ENCODE measurements at regions not wholly inside any gene's neighbourhood (a gene's known extent, or its start where the extent isn't known, plus 50 kb on each side); places are given as distances from the start of the nearest gene placed in this dataset.

GRCh38 chr12:31843398-31844095 lies 114.7 kb upstream of the AMN1 start:
- WGBS, 2 donors, result 65 to 68% methylated on average over 6 of the region's 6 CpGs
- TF ChIP-seq CTCF (IDR thresholded peaks at IDR 0.05), result no peak
- Histone ChIP-seq H3K27me3 (no peaks in the 10 kb centered on the region), H3K4me1 (no peaks in the 10 kb centered on the region), H3K4me3 (no peak overlapping the region), H3K36me3 (no peaks in the 10 kb centered on the region), H3K9me3 (peaks cover 0 to 14% (median 7%) of the 10 kb centered on the region in 11 donors), H3K27ac (no peak overlapping the region)
- intact Hi-C loops (cut with DNase I), result no loop called here
- ATAC-seq (no peak), DNase-seq (no peak)

- no peak overlapping the region for H3K4me3 ChIP-seq
- H3K4me1 ChIP-seq, result peaks cover 0 to 27% (median 0%) of the 10 kb centered on the region in 9 donors
- no peak for ATAC-seq
- intact Hi-C loops (cut with DNase I), result no loop called here
- TF ChIP-seq CTCF (IDR thresholded peaks at IDR 0.05), result no peak
- peaks cover 0 to 28% (median 0%) of the 10 kb centered on the region in 11 donors for H3K9me3 ChIP-seq
- no peaks in the 10 kb centered on the region for H3K27me3 ChIP-seq
- no peak for DNase-seq
- no peaks in the 10 kb centered on the region for H3K36me3 ChIP-seq
- WGBS, 2 donors, result 89 to 90% methylated on average over 3 of the region's 3 CpGs
- no peak overlapping the region for H3K27ac ChIP-seq
These were observed 109.1 kb upstream of the AMN1 start for GRCh38 chr12:31837913-31838312.

- ATAC-seq (peak in 2 of 8 donors; percentile 29 to 33), DNase-seq (no peak)
- H3K27ac ChIP-seq, result peak overlapping the region in 1 of 10 donors; percentile 31
- no peak for TF ChIP-seq CTCF (IDR thresholded peaks at IDR 0.05)
- peaks cover 0 to 42% (median 0%) of the 10 kb centered on the region in 9 donors for H3K4me1 ChIP-seq
- H3K36me3 ChIP-seq, result no peaks in the 10 kb centered on the region
- H3K27me3 ChIP-seq, result no peaks in the 10 kb centered on the region
- H3K4me3 ChIP-seq, result no peak overlapping the region
- peaks cover 0 to 53% (median 7%) of the 10 kb centered on the region in 11 donors for H3K9me3 ChIP-seq
- WGBS, 2 donors, result 58 to 66% methylated on average over 5 of the region's 5 CpGs
- intact Hi-C loops (cut with DNase I), result no loop called here
These were observed 106.6 kb upstream of the AMN1 start for GRCh38 chr12:31835276-31835882.

GRCh38 chr12:31834150-31834549 lies 105.3 kb upstream of the AMN1 start:
- Histone ChIP-seq H3K4me3 (no peak overlapping the region), H3K4me1 (peaks cover 0 to 42% (median 0%) of the 10 kb centered on the region in 9 donors), H3K27me3 (no peaks in the 10 kb centered on the region), H3K9me3 (peaks cover 0 to 54% (median 7%) of the 10 kb centered on the region in 11 donors), H3K27ac (peak overlapping the region in 1 of 10 donors; percentile 75), H3K36me3 (no peaks in the 10 kb centered on the region)
- TF ChIP-seq CTCF (IDR thresholded peaks at IDR 0.05), result no peak
- DNase-seq, result no peak
- intact Hi-C loops (cut with DNase I), result no loop called here
- WGBS, 2 donors, result 89 to 95% methylated on average over 7 of the region's 7 CpGs
- ATAC-seq, result no peak

Measured in heart right ventricle (tissue), 16 donors.